ENCODE measurements at regions not wholly inside any gene's neighbourhood (a gene's known extent, or its start where the extent isn't known, plus 50 kb on each side); places are given as distances from the start of the nearest gene placed in this dataset.
"Not testable (repeated sequence)": the region's sequence is repeated elsewhere in the genome, so short reads cannot be mapped to it uniquely, and the experiment has no call there.

DNA sequence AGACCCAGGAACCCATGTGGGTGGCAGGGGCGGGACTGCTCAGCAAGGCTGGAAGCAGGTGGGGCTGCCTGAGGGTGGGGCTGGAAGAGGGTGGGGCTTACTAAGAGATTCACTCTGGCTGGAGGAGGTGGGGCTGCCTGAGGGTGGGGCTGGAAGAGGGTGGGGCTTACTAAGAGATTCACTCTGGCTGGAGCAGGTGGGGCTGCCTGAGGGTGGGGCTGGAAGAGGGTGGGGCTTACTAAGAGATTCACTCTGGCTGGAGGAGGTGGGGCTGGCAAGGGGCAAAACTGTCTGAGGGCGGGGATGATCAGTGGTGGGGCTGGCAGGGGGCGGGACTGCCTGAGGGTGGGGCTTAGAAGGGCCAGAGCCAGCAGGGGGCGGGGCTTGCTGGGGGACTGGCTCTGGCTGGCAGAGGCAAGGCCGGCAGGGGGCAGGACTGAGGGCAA, 212.8 kb upstream of the LRRC61 start:
- not testable (repeated sequence) for TF ChIP-seq RXRA (IDR thresholded peaks at IDR 0.05); JUND (IDR thresholded peaks at IDR 0.05); SP1 (IDR thresholded peaks at IDR 0.05); TAF1 (conservative IDR thresholded peaks at IDR 0.05)
- TF ChIP-seq, protein P1, sequence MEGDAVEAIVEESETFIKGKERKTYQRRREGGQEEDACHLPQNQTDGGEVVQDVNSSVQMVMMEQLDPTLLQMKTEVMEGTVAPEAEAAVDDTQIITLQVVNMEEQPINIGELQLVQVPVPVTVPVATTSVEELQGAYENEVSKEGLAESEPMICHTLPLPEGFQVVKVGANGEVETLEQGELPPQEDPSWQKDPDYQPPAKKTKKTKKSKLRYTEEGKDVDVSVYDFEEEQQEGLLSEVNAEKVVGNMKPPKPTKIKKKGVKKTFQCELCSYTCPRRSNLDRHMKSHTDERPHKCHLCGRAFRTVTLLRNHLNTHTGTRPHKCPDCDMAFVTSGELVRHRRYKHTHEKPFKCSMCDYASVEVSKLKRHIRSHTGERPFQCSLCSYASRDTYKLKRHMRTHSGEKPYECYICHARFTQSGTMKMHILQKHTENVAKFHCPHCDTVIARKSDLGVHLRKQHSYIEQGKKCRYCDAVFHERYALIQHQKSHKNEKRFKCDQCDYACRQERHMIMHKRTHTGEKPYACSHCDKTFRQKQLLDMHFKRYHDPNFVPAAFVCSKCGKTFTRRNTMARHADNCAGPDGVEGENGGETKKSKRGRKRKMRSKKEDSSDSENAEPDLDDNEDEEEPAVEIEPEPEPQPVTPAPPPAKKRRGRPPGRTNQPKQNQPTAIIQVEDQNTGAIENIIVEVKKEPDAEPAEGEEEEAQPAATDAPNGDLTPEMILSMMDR (IDR thresholded peaks at IDR 0.05; ENCODE audit: low read depth, low read length, missing input control) = not testable (repeated sequence)
- TF ChIP-seq, protein P2, sequence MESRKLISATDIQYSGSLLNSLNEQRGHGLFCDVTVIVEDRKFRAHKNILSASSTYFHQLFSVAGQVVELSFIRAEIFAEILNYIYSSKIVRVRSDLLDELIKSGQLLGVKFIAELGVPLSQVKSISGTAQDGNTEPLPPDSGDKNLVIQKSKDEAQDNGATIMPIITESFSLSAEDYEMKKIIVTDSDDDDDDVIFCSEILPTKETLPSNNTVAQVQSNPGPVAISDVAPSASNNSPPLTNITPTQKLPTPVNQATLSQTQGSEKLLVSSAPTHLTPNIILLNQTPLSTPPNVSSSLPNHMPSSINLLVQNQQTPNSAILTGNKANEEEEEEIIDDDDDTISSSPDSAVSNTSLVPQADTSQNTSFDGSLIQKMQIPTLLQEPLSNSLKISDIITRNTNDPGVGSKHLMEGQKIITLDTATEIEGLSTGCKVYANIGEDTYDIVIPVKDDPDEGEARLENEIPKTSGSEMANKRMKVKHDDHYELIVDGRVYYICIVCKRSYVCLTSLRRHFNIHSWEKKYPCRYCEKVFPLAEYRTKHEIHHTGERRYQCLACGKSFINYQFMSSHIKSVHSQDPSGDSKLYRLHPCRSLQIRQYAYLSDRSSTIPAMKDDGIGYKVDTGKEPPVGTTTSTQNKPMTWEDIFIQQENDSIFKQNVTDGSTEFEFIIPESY (IDR thresholded peaks at IDR 0.05) = not testable (repeated sequence)

All from liver (tissue), 3 donors.